HCT116 (cell line): ENCODE measurements at regions not wholly inside any gene's neighbourhood (a gene's known extent, or its start where the extent isn't known, plus 50 kb on each side); places are given as distances from the start of the nearest gene placed in this dataset.

ENCODE experiments used
- CTCF ChIP-seq, 3 experiments: fragments of 200-600 bp in 1 of 3; sonication (generic) in 1 of 3; IDR thresholded peaks in 2 of 3; conservative IDR thresholded peaks in 1 of 3; 2 replicates each; pipeline ENCODE4 v1.5.1; 2012 to 2017; ENCODE audit warnings: low read depth in 2 of 3, low read length in 2 of 3, antibody characterized with exemption in 1 of 3, borderline replicate concordance in 1 of 3, control low read depth in 1 of 3, mild to moderate bottlenecking in 1 of 3, mixed read lengths in 1 of 3, mixed run types in 1 of 3, moderate library complexity in 1 of 3; ENCODE audit not compliant: insufficient read depth in 1 of 3
- EZH2phosphoT487 ChIP-seq: fragments of 200-600 bp; IDR thresholded peaks from 2 replicates; pipeline ENCODE4 v1.6.1; 2018; ENCODE audit warnings: antibody characterized with exemption, borderline replicate concordance
- POLR2A ChIP-seq: IDR thresholded peaks from 2 replicates; pipeline ENCODE4 v1.7.0; 2011; ENCODE audit warnings: borderline replicate concordance; ENCODE audit not compliant: insufficient read depth, insufficient read length; ENCODE audit errors: extremely low read depth
- POLR2AphosphoS5 ChIP-seq: IDR thresholded peaks from 2 replicates; pipeline ENCODE4 v1.6.1; 2011; ENCODE audit warnings: mild to moderate bottlenecking, low read depth, low read length, moderate library complexity
- REST ChIP-seq: IDR thresholded peaks from 2 replicates; pipeline ENCODE4 v1.6.1; 2012; ENCODE audit warnings: low read depth
- SIN3A ChIP-seq: IDR thresholded peaks from 2 replicates; pipeline ENCODE4 v1.6.1; 2012; ENCODE audit warnings: low read depth
- YY1 ChIP-seq: IDR thresholded peaks from 2 replicates; pipeline ENCODE4 v1.6.1; 2011; ENCODE audit warnings: low read length, low read depth, moderate library complexity, mild to moderate bottlenecking; ENCODE audit not compliant: insufficient replicate concordance; ENCODE audit errors: extremely low read depth

- TF ChIP-seq EZH2phosphoT487 (no peak), POLR2A (no peak), REST (no peak), CTCF (IDR thresholded peaks at IDR 0.05 in 2 of 3, conservative IDR thresholded peaks at IDR 0.05 in 1 of 3; ENCODE audit: borderline replicate concordance in 1 of 3, insufficient read depth in 1 of 3, low read depth in 2 of 3, low read length in 2 of 3) (no peak), POLR2AphosphoS5 (no peak), SIN3A (no peak), YY1 (no peak)
Observed at GRCh38 chr4:89482926-89483595, 175.5 kb upstream of the GPRIN3 start.
